Upper lobe of left lung (tissue), 4 donors: ENCODE measurements at regions not wholly inside any gene's neighbourhood (a gene's known extent, or its start where the extent isn't known, plus 50 kb on each side); places are given as distances from the start of the nearest gene placed in this dataset.
"Not testable (repeated sequence)": the region's sequence is repeated elsewhere in the genome, so short reads cannot be mapped to it uniquely, and the experiment has no call there.

Experiments used
- POLR2A ChIP-seq, 4 donors: fragments of 450-650 bp; IDR thresholded peaks; one replicate each; pipeline ENCODE4 v1.5.1; 2016 to 2017; ENCODE audit warnings: antibody characterized with exemption in 4 of 4, mild to moderate bottlenecking in 2 of 4
- TF ChIP-seq, protein P1 (sequence below), 6 experiments: fragments of 450-650 bp in 4 of 6; fragments of 200-600 bp in 2 of 6; sonication (generic) in 2 of 6; IDR thresholded peaks; one replicate each; pipeline ENCODE4 v1.5.1; 2016 to 2019; ENCODE audit warnings: antibody characterized with exemption in 6 of 6

DNA sequence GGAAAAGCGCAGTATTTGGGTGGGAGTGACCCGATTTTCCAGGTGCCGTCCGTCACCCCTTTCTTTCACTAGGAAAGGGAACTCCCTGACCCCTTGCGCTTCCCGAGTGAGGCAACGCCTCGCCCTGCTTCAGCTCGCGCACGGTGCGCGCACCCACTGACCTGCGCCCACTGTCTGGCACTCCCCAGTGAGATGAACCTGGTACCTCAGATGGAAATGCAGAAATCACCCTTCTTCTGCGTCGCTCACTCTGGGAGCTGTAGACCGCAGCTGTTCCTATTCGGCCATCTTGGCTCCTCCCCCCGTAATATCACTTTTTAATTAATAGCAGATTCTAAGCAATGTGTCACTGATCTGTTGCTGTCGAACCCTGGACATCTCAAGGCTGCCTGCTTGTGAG lies 294.9 kb downstream of the MYCN start:
- TF ChIP-seq POLR2A (IDR thresholded peaks at IDR 0.05): not testable (repeated sequence)
- TF ChIP-seq, protein P1, sequence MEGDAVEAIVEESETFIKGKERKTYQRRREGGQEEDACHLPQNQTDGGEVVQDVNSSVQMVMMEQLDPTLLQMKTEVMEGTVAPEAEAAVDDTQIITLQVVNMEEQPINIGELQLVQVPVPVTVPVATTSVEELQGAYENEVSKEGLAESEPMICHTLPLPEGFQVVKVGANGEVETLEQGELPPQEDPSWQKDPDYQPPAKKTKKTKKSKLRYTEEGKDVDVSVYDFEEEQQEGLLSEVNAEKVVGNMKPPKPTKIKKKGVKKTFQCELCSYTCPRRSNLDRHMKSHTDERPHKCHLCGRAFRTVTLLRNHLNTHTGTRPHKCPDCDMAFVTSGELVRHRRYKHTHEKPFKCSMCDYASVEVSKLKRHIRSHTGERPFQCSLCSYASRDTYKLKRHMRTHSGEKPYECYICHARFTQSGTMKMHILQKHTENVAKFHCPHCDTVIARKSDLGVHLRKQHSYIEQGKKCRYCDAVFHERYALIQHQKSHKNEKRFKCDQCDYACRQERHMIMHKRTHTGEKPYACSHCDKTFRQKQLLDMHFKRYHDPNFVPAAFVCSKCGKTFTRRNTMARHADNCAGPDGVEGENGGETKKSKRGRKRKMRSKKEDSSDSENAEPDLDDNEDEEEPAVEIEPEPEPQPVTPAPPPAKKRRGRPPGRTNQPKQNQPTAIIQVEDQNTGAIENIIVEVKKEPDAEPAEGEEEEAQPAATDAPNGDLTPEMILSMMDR (IDR thresholded peaks at IDR 0.05): not testable (repeated sequence)
